ENCODE measurements at regions not wholly inside any gene's neighbourhood (a gene's known extent, or its start where the extent isn't known, plus 50 kb on each side); places are given as distances from the start of the nearest gene placed in this dataset.
"Not testable (repeated sequence)": the region's sequence is repeated elsewhere in the genome, so short reads cannot be mapped to it uniquely, and the experiment has no call there.

DNA sequence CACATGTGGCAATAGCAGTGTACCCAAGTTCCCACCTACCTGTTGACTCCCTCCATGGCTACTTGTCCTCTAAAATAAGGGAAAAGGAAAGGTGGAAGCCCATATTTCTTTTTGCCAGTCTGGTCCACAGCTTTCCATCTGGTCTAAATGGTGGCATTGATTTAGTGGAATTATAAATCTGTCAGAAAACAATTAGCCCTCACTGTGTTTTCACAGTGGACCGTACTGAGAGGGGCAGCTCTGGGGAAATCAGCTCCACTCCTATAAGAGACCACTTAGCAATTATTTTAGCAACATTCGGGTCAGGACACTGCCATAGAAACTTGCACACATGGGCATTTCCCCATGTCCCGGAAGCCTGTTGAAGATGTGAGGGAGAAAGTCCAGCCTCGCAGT, 653.4 kb upstream of the MARCKS start:
- DNase-seq (ENCODE audit: low spot score) = no peak

DNA sequence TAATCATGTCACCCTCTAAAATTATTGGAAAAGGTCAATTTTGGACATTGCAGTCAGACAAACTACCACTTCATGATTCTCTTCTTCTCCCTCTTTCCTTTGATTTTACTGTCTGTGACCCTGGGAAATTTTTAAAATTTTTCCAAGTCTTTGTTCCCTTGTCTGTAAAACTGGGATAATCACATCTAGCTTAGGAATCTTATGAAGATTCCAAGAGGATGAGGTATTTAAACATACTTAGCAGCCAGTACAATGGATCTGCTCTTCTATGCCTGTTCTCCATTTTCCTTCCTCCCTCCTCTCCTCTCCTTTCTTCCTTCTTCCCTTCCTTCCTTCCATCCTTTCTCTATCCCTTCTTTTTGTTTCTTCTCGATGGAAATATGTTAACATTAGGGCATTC, 651.6 kb upstream of the MARCKS start:
- no peak for DNase-seq (ENCODE audit: low spot score)

DNA sequence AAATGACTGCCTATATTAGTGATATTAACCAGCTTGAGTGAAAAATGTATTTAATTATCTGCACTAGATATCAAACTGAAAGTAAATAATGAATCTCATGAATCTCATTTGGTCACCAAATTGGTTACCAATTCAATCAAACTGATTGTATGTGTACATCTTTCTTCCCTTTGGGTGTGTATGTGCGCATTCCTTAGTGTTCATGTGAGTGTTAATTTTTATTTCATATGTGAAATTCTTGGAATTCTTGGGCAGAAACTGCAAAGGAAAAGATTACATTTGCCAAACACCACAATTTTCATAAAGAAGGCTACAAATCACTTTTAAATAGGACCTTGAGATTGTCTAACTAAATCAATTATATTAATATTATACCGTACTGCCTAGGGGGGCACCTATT, 648.4 kb upstream of the MARCKS start:
- no peak for DNase-seq (ENCODE audit: low spot score)

DNA sequence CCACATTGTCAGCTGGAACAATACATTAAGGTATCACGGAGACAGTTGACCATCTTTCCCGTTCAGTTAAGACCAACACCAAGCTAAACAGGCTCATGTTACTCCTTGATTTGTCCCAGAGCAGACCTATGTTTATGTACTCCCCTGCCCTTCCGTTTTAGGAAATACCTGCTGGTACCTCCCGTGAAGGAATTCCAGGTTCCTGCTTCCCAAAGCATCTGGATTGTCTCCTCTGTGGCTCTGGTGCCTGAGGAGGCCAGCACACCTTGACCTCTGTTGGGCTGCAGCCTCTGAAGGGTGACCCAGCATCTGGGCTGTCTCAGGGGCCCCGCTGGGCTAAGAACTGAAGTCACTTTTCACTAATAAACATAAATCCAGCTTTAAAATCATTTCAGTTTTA, 647.8 kb upstream of the MARCKS start:
- DNase-seq (ENCODE audit: low spot score) = no peak

DNA sequence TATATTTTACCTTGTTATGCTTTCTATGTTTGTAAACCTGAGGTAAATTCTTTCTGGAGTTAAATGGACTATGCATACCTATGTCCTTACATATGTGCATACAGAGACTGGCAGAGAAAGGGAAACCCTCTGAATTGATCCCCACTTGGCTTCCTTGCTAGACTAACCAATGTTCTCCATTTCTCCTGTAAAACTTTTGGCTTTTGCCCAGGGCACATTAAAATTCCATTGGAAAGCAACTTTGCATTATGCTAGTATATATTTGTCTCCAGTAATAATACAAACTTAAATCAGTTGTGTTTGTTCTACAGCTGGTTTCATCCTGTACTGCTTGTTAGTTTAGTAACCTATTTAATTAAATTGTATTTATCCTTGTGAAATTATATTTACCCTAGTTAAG, 646.0 kb upstream of the MARCKS start:
- no peak for DNase-seq (ENCODE audit: low spot score)

DNA sequence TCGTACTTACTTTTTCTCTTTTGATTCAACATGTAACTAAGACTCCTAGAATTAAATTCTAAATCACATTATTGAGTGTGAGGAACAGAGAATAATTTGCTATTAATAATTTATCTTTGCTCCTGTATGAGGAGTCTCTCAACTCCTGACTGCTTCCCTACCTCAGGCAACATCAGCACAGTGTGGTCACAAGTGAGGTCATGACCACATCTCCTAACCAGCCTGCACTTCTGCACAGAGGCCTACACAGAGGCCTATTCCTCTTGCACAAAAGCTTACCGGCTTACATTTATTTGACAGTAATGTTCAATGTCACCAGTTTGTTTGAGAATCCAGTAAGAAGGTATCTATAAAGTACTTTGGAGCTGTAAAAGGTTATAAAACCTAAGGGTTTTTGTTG, 637.4 kb upstream of the MARCKS start:
- no peak for DNase-seq (ENCODE audit: low spot score)

DNA sequence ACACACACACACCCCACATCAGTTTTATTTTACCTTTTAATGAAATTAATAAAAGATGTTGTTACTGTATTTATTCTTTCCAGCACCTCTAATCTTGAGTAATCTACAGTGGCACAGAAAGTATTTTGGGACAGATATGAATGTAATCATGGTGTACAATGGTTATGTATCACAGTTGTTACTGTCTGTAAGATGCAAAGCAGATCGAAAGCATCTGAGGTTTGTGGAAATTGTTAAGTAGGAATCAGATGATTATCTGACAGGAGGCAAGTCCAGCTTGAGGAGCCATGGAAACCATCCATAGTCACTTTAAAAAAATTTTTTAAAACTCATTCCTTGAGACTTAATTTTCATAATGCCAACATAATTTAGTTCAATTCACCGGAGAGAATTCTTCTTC, 636.3 kb upstream of the MARCKS start:
- no peak for DNase-seq (ENCODE audit: low spot score)

DNA sequence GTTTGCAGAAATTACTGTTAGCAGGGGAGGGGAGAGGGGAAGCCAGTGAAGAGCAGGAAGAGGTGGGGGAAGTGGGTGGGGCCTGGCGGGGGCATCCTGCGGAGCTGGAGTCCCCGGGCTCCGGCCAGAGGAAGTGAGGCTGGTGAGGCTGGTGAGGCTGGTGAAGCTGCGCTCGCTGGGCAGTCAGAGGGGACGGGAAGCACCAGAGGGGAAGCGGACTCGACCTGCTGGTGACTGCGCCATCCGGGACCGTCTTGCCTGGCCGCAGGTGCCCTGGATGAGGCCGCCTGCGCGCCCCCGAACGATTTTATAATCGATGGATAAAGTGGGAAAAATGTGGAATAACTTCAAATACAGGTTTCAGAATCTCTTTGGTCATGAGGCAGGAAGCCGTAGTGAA, 635.3 kb upstream of the MARCKS start:
- no peak for DNase-seq (ENCODE audit: low spot score)

DNA sequence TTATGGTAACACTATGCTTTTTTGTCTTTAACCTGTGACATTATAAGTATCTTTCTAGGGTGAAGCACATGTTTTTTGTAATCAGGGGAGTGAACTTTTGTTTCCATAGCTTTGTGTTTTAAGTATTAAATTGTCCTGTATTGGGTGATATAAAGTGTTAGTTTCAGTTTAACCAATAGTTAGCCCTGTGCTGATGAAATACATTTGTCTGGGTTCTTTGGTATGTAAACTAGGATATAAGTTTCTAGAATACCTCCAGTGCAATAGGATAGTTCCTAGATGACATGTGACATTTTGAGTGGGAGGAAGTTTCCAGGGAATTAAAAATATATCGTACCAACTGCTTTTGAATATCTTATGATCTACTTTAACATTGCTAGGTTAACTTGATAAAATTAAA, 611.0 kb upstream of the MARCKS start:
- no peak for DNase-seq (ENCODE audit: low spot score)

DNA sequence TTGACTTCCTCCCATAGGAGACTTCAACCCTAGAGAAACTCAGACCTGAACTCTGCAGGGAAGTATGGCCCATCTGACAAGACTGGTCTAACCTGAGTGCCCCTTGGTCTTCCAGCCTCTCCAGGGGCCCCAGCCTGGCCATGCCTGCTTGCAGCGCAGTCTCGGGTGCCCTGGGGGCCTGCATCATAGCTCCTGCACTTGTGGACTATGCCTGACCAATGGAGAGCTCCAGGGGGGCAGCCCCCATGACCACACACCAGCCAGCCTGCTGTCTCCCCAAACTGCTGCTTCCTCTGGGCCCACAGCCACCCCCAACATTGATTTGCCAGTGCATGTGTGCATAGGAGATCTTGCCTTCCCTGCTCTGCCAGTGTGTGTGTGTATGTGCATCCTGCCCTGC, 608.6 kb upstream of the MARCKS start:
- DNase-seq (ENCODE audit: low spot score) = no peak

DNA sequence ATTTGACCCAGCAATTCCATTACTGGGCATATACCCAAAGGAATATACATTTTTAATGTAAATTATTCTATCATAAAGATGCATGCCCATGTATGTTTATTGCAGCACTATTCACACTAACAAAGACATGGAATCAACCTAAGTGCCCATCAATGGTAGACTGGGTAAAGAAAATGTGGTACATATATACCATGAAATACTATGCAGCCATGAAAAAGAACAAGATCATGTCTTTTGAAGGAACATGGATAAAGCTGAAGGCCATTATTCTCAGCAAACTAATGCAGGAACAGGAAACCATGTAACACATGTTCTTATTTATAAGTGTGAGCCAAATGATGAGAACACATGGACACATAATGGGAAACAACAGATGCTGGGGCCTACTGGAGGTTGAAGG, 603.0 kb upstream of the MARCKS start:
- DNase-seq (ENCODE audit: low spot score) = not testable (repeated sequence)

DNA sequence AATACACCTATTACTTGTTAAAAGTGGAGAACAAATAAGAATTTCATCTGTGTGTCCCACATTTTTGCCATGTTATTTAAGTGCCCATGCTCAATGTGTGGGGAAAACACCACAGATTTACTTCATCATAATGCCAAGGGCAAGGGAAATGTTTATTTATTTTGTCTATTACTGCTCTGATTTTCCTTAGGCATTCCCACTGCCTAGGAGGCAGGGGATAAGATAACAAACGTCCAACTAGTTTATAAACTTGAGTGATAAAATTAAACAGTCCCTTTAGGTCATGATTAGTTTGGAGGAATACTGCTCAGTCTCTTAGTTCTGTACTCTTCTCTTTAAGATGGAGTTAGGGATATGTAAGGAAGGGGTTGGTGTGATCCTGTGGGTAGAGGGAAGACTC, 598.4 kb upstream of the MARCKS start:
- no peak for DNase-seq (ENCODE audit: low spot score)

DNA sequence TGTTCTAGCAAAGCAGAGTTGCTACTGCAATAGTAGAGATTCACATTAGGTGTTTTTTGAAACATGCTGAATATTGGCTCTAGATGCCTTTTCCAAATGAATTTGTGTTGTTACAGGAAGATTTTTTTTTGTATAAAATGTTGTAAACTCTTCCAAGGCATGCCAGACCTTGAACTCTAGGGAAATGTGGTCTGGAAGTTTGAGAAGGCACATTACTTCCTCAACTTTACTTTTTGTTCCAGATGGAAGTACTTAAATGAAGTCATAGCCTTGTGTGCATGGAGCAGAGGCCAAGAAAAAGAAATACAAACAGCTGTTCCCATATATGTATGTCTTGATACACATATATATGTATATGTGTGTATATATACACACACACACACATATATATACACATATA, 585.7 kb upstream of the MARCKS start:
- no peak for DNase-seq (ENCODE audit: low spot score)

DNA sequence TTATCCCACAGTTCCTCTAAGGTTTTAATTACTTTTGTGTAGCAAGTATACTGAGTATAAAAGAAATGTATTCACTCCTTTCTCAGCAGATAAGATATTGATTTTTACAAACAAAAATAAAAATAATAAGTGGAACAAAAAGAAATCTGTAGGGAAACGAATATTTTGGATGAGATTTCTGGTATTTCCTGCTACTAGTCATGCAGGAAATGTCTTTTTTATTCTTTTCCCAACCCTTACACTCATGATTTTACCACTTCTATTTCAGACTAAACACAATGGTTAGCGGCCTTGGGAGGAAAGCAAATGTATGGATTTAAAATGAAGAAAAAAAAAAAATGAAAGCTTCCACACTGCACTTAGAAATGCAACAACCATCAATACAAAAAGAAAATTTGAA, 580.5 kb upstream of the MARCKS start:
- DNase-seq (ENCODE audit: low spot score) = no peak

DNA sequence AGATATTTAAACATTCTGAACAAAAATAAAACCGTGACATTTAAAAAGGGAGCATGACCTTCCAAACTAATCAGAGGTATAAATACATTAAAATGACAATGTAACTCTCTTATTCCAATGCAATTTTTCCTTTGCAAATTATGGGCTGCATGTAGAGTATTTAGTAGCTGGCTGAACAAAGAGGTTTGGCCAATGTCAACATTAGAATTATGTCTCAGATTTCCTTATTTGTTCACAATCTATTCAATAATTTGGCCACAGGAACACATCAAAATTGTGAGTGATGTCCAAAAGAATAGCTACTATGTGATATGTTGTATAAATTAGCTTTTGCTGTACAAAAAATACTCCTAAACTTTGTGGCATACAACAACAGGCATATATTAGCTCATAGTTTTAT, 580.0 kb upstream of the MARCKS start:
- DNase-seq (ENCODE audit: low spot score) = no peak

DNA sequence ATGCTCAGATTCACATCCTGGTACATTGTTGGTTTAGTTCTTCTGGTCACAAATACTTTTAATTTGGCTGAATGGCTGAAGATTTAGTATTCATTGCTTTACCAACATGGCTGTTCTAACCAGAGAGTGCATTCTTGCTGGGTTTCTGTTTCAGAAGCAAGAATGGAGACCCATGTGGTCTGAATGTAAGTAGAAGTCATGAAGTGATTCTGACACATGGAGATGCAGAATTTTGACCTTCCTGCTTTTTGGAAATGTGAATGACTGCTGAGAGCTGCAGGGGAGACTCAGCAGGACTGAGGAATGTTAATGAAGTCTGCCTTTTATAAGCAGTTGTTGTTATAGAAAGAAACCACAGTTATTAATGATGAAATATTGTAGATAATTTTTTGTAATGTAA, 576.1 kb upstream of the MARCKS start:
- no peak for DNase-seq (ENCODE audit: low spot score)

DNA sequence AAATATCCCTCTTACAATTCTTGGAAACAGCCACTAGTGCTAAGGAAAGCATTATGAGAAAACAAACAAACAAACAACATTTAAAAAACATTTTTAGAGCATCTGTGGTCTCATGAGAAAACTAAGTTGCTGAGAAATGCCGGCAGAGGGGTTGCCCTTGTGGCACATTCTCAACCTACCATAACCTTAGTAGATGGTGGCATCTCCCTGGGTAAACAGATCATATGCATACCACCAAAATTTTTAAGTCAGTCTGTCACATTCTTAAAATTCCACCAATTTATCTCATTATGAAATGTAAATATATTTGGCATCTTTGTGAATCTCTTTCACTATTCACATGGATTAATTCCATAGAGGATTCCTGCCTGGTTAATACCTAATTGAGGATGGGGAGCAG, 575.7 kb upstream of the MARCKS start:
- DNase-seq (ENCODE audit: low spot score) = no peak

DNA sequence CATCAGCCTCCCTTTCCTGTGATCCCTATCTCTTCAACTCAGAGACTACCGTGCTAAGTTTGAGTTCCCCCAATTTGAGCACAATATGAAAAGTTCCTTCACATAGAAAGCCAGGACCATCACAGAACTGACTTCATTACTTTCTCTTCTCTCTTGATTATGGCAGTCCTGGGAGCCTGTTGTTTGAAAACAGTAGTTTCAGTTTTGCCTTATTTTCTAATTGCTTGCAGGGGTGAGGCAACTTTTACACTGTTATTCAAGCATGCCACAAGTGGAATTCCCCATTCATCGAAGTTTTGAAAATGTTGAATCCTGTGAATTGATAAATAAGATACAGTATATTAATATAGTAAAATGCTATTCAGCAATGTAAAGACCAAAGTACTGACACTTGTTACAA, 569.7 kb upstream of the MARCKS start:
- no peak for DNase-seq (ENCODE audit: low spot score)

DNA sequence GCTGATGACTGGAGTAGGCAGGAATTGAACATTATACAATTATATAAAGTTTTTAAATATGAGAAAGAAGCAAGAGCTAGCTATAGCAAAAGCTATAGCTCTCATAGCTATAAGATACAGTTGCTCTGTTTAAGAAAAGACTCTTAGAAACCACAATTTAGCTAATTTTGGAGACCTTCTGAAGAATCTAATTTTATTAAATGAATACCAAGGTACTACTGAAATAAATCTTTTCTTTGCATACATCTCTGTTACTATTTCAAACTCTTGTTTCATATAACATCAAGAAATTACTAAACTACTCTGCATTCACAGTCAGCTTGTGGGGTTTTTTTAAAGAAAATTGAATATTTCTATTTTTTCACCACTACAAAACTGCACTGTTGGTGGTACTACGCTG, 568.7 kb upstream of the MARCKS start:
- DNase-seq (ENCODE audit: low spot score) = no peak

DNA sequence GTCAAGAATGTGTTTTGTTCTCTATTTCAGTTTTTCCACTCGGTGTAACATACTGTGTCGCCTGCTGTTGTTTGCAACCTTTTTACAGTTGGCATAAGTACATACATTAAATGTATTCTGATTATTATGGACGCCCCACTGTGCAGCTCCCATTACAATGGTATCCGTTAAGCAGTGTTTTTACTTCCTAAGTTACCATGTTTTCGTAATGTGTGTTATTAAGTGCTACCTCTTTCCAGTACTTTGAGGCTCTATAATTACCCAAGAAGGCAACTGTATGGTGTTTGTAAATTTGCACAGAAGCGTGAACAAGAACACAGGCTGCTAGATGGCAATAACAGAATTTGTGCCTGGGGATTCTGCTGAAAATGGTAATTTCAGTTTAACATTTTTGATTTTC, 568.0 kb upstream of the MARCKS start:
- DNase-seq (ENCODE audit: low spot score) = no peak

DNA sequence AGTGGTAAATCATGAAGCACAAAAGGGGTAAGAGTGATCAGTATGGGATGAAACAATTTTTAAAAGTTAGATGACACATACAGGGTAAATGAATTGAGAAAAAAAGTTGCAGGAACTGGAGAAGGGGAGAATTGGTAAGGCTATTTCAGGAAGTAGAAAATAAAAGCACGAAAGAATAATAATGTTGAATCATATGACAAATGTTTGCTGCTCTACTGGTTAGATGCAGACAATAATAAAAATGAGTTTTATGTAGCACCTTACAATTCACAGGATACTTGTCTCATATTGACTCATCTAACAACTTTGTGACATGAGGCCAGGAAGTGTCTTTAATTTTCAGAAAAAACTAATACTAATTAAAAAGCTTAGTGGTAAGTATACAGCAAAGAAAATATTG, 566.5 kb upstream of the MARCKS start:
- no peak for DNase-seq (ENCODE audit: low spot score)

DNA sequence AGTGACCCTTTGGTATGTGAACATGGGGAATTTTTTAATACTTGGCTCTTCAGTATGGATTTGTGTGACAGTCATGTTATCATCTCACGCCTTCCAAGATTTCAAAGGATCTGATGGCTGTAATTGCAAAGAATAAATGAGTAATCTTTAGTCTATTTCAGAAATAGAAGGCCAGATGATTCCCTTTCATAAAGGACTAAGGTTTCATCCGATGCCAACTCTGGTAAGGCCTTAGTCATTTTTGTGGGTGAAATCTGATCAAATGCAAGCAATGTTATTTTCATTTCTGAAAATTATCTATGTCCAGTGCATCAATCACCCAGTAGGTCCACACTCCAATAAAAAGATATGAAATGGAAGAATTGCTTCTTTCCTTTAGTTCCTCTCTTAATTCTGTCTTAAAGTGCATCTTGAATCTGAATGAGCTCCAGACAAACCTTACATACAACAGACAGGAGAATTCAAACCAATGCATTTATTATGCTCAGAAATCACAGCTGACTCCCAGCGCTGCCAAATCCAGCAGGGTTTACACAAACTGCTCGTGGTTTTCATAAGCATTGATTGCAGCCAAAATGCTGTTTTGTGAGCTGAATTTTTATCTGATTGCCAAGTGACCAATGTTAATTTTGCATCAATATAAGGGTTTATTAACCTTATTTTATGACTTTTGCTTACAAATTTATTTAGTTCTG, 565.2 kb upstream of the MARCKS start:
- DNase-seq (ENCODE audit: low spot score) = no peak

DNA sequence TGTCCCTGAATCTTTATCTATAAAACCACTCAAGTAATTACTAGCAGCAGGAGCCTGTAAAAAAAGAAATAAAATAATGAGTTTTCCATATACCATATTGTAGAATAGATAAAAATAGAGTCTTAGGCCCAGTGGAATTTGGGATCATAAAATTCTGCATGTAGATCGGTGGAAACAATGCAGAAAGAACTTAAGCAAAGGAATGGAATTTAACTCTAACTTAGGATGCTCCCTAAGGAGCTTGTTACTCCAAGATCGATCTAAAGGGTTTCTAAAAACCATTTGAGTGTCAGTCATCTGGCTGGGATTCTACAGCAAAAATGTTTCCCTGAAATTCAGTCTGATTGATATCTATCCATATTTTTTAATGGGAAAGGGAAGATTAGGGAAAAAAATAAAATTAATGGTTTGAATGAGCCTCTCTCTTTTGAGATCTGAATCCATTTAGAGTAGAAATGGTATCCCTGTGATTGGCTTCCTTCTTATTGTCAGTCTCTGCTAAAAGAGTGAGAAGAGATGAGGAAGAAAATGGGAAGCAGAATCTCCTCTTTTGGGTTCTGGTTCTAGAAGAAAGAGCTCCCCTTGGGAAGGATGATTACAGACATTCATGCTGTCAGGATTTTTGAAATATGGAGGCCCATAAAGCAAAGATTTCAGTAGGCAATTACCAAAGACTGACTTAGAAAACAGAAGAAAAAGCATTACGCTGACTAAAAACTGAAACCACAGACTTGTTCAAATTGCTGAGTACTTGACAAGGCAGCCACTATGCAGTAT, 564.3 kb upstream of the MARCKS start:
- DNase-seq (ENCODE audit: low spot score) = no peak

DNA sequence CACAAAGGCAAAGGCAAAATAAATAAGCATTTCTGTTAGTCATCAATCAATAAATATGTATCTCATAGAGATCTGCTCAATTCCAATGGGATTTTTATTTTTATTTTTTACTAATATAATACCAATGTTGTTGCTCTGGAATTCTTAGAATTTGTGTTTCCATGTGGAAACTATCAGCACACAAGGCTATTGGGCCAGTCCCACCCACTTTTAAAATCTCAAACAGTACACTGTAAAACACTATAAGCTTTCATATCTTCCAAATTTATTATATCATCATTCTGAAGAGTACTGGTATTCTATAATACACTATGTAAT, 563.8 kb upstream of the MARCKS start:
- no peak for DNase-seq (ENCODE audit: low spot score)
